H1 (cell line): ENCODE measurements at regions not wholly inside any gene's neighbourhood (a gene's known extent, or its start where the extent isn't known, plus 50 kb on each side); places are given as distances from the start of the nearest gene placed in this dataset.

ENCODE experiments used
- CTCF ChIA-PET: fragments of 300-600 bp; sonication (Branson Sonifier 250); formaldehyde crosslinking; loops from one replicate; lab custom pipeline; 2021; ENCODE audit not compliant: partially characterized antibody; lab: Charles Lee
- POLR2A ChIA-PET: fragments of 300-600 bp; sonication (Branson Sonifier 250); formaldehyde crosslinking; loops from one replicate; lab custom pipeline; 2021; ENCODE audit warnings: inconsistent platforms; ENCODE audit not compliant: partially characterized antibody; lab: Charles Lee
- DNase-seq, 2 experiments: peaks; one replicate each; pipeline versions ENCODE4 v3.0.0 to v3.0.0-alpha.2; 2010 to 2022; ENCODE audit warnings: low spot score in 2 of 2, low read depth in 1 of 2, mixed read lengths in 1 of 2
- FAIRE-seq: peaks from 2 replicates; lab custom pipeline; 2011; peaks lifted over from hg19 to GRCh38; lab: Jason Lieb, UNC
- H2AFZ ChIP-seq: 2 replicates; pipeline ENCODE4 v1.8.1; 2012; ENCODE audit warnings: low read length, inconsistent platforms
- H2AK5ac ChIP-seq: 2 replicates; pipeline ENCODE4 v1.6.1; 2013; ENCODE audit warnings: low read depth, low read length
- H2BK120ac ChIP-seq: replicated peaks from 2 replicates; pipeline ENCODE3; 2013; ENCODE audit warnings: low read depth, low read length, inconsistent platforms
- H2BK12ac ChIP-seq: 2 replicates; pipeline ENCODE4 v1.6.1; 2013; ENCODE audit warnings: low read depth, low read length
- H2BK15ac ChIP-seq: 2 replicates; pipeline ENCODE4 v1.6.1; 2013; ENCODE audit warnings: low read length
- H2BK20ac ChIP-seq: 2 replicates; pipeline ENCODE4 v1.6.1; 2013; ENCODE audit warnings: low read length
- H2BK5ac ChIP-seq: 2 replicates; pipeline ENCODE4 v1.6.1; 2013; ENCODE audit warnings: low read depth, low read length
- H3K14ac ChIP-seq: 2 replicates; pipeline ENCODE4 v1.6.1; 2013; ENCODE audit warnings: inconsistent platforms; ENCODE audit not compliant: insufficient read length
- H3K18ac ChIP-seq: 2 replicates; pipeline ENCODE4 v1.6.1; 2013; ENCODE audit warnings: low read length; ENCODE audit errors: extremely low read depth
- H3K23ac ChIP-seq: 2 replicates; pipeline ENCODE4 v1.6.1; 2013; ENCODE audit warnings: inconsistent platforms; ENCODE audit not compliant: insufficient read length
- H3K23me2 ChIP-seq: 2 replicates; pipeline ENCODE4 v1.6.1; 2013; ENCODE audit warnings: low read depth, low read length
- H3K27ac ChIP-seq: 2 replicates; pipeline ENCODE4 v1.6.1; 2011; ENCODE audit warnings: low read depth, low read length, inconsistent platforms
- H3K27me3 ChIP-seq, 4 experiments: replicated peaks in 1 of 4; 1 replicate in 1 of 4; 2 replicates in 3 of 4; pipeline versions ENCODE4 v1.6.1 to v1.8.1; 2011 to 2013; ENCODE audit warnings: low read length in 3 of 4, mild to moderate bottlenecking in 3 of 4, inconsistent platforms in 2 of 4, mixed read lengths in 2 of 4, moderate library complexity in 1 of 4; ENCODE audit not compliant: control insufficient read depth in 3 of 4, insufficient read depth in 3 of 4; ENCODE audit errors: extremely low read depth in 1 of 4
- H3K36me3 ChIP-seq, 4 experiments: 2 replicates each; pipeline versions ENCODE4 v1.6.1 to v1.8.1; 2011 to 2013; ENCODE audit warnings: mild to moderate bottlenecking in 4 of 4, low read length in 3 of 4, moderate library complexity in 2 of 4, control low read depth in 1 of 4, inconsistent platforms in 1 of 4; ENCODE audit not compliant: insufficient read depth in 4 of 4, control insufficient read depth in 2 of 4
- H3K4ac ChIP-seq: replicated peaks from 2 replicates; pipeline ENCODE3; 2013; ENCODE audit warnings: low read length, low read depth, mixed read lengths, inconsistent platforms; ENCODE audit not compliant: insufficient read length
- H3K4me1 ChIP-seq, 4 experiments: replicated peaks in 1 of 4; 1 replicate in 1 of 4; 2 replicates in 3 of 4; pipeline versions ENCODE4 v1.6.1 to v1.8.1; 2011 to 2013; ENCODE audit warnings: low read length in 3 of 4, inconsistent platforms in 2 of 4, mixed read lengths in 1 of 4; ENCODE audit not compliant: insufficient read depth in 4 of 4, control insufficient read depth in 3 of 4
- H3K4me2 ChIP-seq, 2 experiments: 2 replicates each; pipeline versions ENCODE4 v1.6.1 to v1.8.1; 2011 to 2013; ENCODE audit warnings: low read depth in 2 of 2, low read length in 2 of 2, control low read depth in 1 of 2, inconsistent platforms in 1 of 2, mild to moderate bottlenecking in 1 of 2; ENCODE audit not compliant: insufficient read depth in 1 of 2
- H3K4me3 ChIP-seq, 4 experiments: fragments of 200-600, 300-600 bp in 1 of 4; sonication (generic), shearing (Covaris generic), sonication (Bioruptor Twin) in 1 of 4; 2 replicates each; pipeline versions ENCODE4 v1.5.1 to v1.8.1; 2011 to 2016; ENCODE audit warnings: low read length in 4 of 4, low read depth in 3 of 4, control low read depth in 2 of 4, inconsistent platforms in 2 of 4, mild to moderate bottlenecking in 2 of 4, mixed read lengths in 1 of 4, moderate library complexity in 1 of 4; ENCODE audit not compliant: insufficient read depth in 2 of 4; ENCODE audit errors: extremely low read depth in 1 of 4
- H3K56ac ChIP-seq: replicated peaks from 2 replicates; pipeline ENCODE3; 2013; ENCODE audit warnings: low read depth, mild to moderate bottlenecking, mixed read lengths, low read length, inconsistent platforms; ENCODE audit not compliant: insufficient read length
- H3K79me1 ChIP-seq: 2 replicates; pipeline ENCODE4 v1.6.1; 2013; ENCODE audit warnings: low read depth, low read length, control low read depth
- H3K79me2 ChIP-seq, 2 experiments: 2 replicates each; pipeline versions ENCODE4 v1.6.1 to v1.8.1; 2012 to 2013; ENCODE audit warnings: low read length in 2 of 2, mild to moderate bottlenecking in 2 of 2, inconsistent platforms in 1 of 2; ENCODE audit not compliant: insufficient read depth in 2 of 2, control insufficient read depth in 1 of 2
- H3K9ac ChIP-seq, 4 experiments: replicated peaks in 1 of 4; 1 replicate in 1 of 4; 2 replicates in 3 of 4; pipeline versions ENCODE4 v1.6.1 to v1.8.1; 2011 to 2013; ENCODE audit warnings: low read depth in 3 of 4, low read length in 3 of 4, control low read depth in 2 of 4, mild to moderate bottlenecking in 2 of 4, moderate library complexity in 2 of 4, inconsistent platforms in 1 of 4; ENCODE audit errors: extremely low read depth in 1 of 4
- H3K9me3 ChIP-seq, 2 experiments: 2 replicates each; pipeline versions ENCODE4 v1.6.1 to v1.8.1; 2012 to 2013; ENCODE audit warnings: mild to moderate bottlenecking in 2 of 2, moderate library complexity in 2 of 2, control low read depth in 1 of 2, inconsistent platforms in 1 of 2, low read depth in 1 of 2, low read length in 1 of 2, mixed read lengths in 1 of 2; ENCODE audit not compliant: insufficient read depth in 2 of 2
- H4K20me1 ChIP-seq, 2 experiments: replicated peaks in 1 of 2; 2 replicates each; pipeline versions ENCODE3 to v1.8.1; 2011 to 2013; ENCODE audit warnings: inconsistent platforms in 2 of 2, low read length in 2 of 2, mild to moderate bottlenecking in 1 of 2; ENCODE audit not compliant: insufficient read depth in 2 of 2, control insufficient read depth in 1 of 2
- H4K5ac ChIP-seq: 2 replicates; pipeline ENCODE4 v1.6.1; 2013; ENCODE audit warnings: low read length, low read depth, mixed read lengths, inconsistent platforms; ENCODE audit not compliant: insufficient read length
- H4K8ac ChIP-seq: 2 replicates; pipeline ENCODE4 v1.8.0; 2013; ENCODE audit warnings: mild to moderate bottlenecking, moderate library complexity, low read length, inconsistent platforms; ENCODE audit not compliant: insufficient read depth; ENCODE audit errors: extremely low read depth
- H4K91ac ChIP-seq: replicated peaks from 2 replicates; pipeline ENCODE3; 2013; ENCODE audit warnings: low read length, mixed read lengths, inconsistent platforms; ENCODE audit not compliant: insufficient read length
- CREB1 ChIP-seq: IDR thresholded peaks from 2 replicates; pipeline ENCODE4 v1.6.1; 2012; ENCODE audit warnings: inconsistent platforms
- EGR1 ChIP-seq: IDR thresholded peaks from 2 replicates; pipeline ENCODE4 v1.6.1; 2011; ENCODE audit warnings: low read depth, low read length, borderline replicate concordance
- EP300 ChIP-seq, 2 experiments: IDR thresholded peaks; 1 replicate in 1 of 2; 2 replicates in 1 of 2; pipeline ENCODE4 v1.6.1; 2011 to 2012; ENCODE audit warnings: low read depth in 2 of 2, low read length in 2 of 2, mild to moderate bottlenecking in 2 of 2, borderline replicate concordance in 1 of 2, inconsistent platforms in 1 of 2, moderate library complexity in 1 of 2
- KDM1A ChIP-seq: fragments of 200-600, 300-600 bp; sonication (generic); IDR thresholded peaks from 2 replicates; pipeline ENCODE4 v1.7.1; 2016; ENCODE audit warnings: mild to moderate bottlenecking, low read length, borderline replicate concordance
- NRF1 ChIP-seq: IDR thresholded peaks from 2 replicates; pipeline ENCODE4 v1.6.1; 2011; ENCODE audit warnings: mild to moderate bottlenecking, low read depth, low read length, improper control_type of control experiment
- RNF2 ChIP-seq: fragments of 200-900, 300-1000 bp; sonication (generic); IDR thresholded peaks from 2 replicates; pipeline ENCODE4 v1.7.1; 2016; ENCODE audit warnings: borderline replicate concordance, low read depth, mild to moderate bottlenecking, antibody characterized with exemption, low read length; ENCODE audit not compliant: poor library complexity, severe bottlenecking; ENCODE audit errors: missing control alignments
- SAP30 ChIP-seq: fragments of 300-600 bp; sonication (generic); IDR thresholded peaks from 2 replicates; pipeline ENCODE4 v1.7.1; 2012; ENCODE audit warnings: low read length, moderate library complexity, mild to moderate bottlenecking, inconsistent platforms; ENCODE audit not compliant: insufficient read depth, insufficient replicate concordance
- USF2 ChIP-seq: IDR thresholded peaks from 2 replicates; pipeline ENCODE4 v1.6.1; 2011; ENCODE audit warnings: low read length, improper control_type of control experiment
- WGBS, 2 experiments: shearing (Covaris generic) in 1 of 2; methylation state at CpG; one replicate each; pipeline versions ENCODE4 v1.1.6 to v1.1.7; 2013 to 2015; ENCODE audit warnings: low lambda C conversion rate in 2 of 2, mixed read lengths in 2 of 2, inconsistent platforms in 1 of 2, low coverage in 1 of 2, missing lambda C conversion rate in 1 of 2; ENCODE audit not compliant: insufficient replicate concordance in 2 of 2, insufficient coverage in 1 of 2, insufficient read length in 1 of 2; ENCODE audit errors: extremely low coverage in 1 of 2, missing lambda C conversion rate in 1 of 2; 5-methylcytosine and 5-hydroxymethylcytosine counted together

- no peaks in the 10 kb centered on the region for H3K4me1 ChIP-seq
- H4K91ac ChIP-seq = no peak overlapping the region
- no peak overlapping the region for H3K27ac ChIP-seq
- H3K4me2 ChIP-seq = no peak overlapping the region
- H4K20me1 ChIP-seq = no peaks in the 10 kb centered on the region
- H3K27me3 ChIP-seq = no peaks in the 10 kb centered on the region
- no peak overlapping the region for H2BK120ac ChIP-seq
- no peak overlapping the region for H3K9ac ChIP-seq
- no peaks in the 10 kb centered on the region for H3K79me2 ChIP-seq
- 88% methylated on average over 3 of the region's 3 CpGs; no CpG with 5 or more reads in 1 of the 2 experiments for WGBS, 2 experiments
- no peak for DNase-seq
- H3K14ac ChIP-seq = no peak overlapping the region
- H2BK12ac ChIP-seq = no peak overlapping the region
- no peaks in the 10 kb centered on the region for H3K36me3 ChIP-seq
- H2BK5ac ChIP-seq = no peak overlapping the region
- TF ChIP-seq RNF2 (no peak), EGR1 (no peak), NRF1 (no peak), USF2 (no peak), EP300 (IDR thresholded peaks at IDR 0.05; ENCODE audit: borderline replicate concordance in 1 of 2, low read depth in 2 of 2, low read length in 2 of 2) (no peak), KDM1A (no peak), CREB1 (no peak), SAP30 (no peak)
- TF ChIP-seq, all 59 proteins: peak for 0
- Histone ChIP-seq H2AK5ac (no peak overlapping the region), H3K56ac (no peak overlapping the region), H4K5ac (no peak overlapping the region), H3K79me1 (no peaks in the 10 kb centered on the region), H3K18ac (no peak overlapping the region), H4K8ac (no peak overlapping the region), H3K23ac (no peak overlapping the region), H2BK20ac (no peak overlapping the region), H3K23me2 (no peaks in the 10 kb centered on the region), H3K9me3 (no peaks in the 10 kb centered on the region), H3K4ac (no peak overlapping the region), H2AFZ (no peak overlapping the region), H3K4me3 (no peak overlapping the region), H2BK15ac (no peak overlapping the region)
- POLR2A ChIA-PET = interaction anchor here (0.7 kb wide), 1 partner anchor 26 kb away, joined by 4 read pairs; no protein-coding TSS in a partner anchor
- CTCF ChIA-PET = interaction anchor here (1.0 to 2.0 kb wide), 2 partner anchors 30 to 49 kb away, joined by 3 to 9 read pairs; no protein-coding TSS in a partner anchor
- no peak for FAIRE-seq
These were observed 64.4 kb upstream of the TRIO start for GRCh38 chr5:14078716-14079115.
